Activated T-cell treated with anti-CD3 and anti-CD28 coated beads, Interleukin-2, amount 50 U/mL, for 4 hours (primary cell): ENCODE measurements at regions not wholly inside any gene's neighbourhood (a gene's known extent, or its start where the extent isn't known, plus 50 kb on each side); places are given as distances from the start of the nearest gene placed in this dataset.
"Not testable (repeated sequence)": the region's sequence is repeated elsewhere in the genome, so short reads cannot be mapped to it uniquely, and the experiment has no call there.

Source experiments
- ATAC-seq, 2 donors: fragments of 200-7000 bp; cut with Tn5 transposase; one replicate each; pipeline ENCODE4 v1.10.0; 2021
- DNase-seq: peaks from one replicate; pipeline ENCODE4 v3.0.0-alpha.2; 2020
- H3K27me3 Mint-ChIP-seq: one replicate; pipeline ENCODE4 v1.8.0; 2021; ENCODE audit warnings: low read depth, mixed read lengths
- H3K36me3 Mint-ChIP-seq: one replicate; pipeline ENCODE4 v1.8.0; 2022; ENCODE audit warnings: mixed read lengths; ENCODE audit not compliant: insufficient read depth
- H3K4me1 Mint-ChIP-seq: one replicate; pipeline ENCODE4 v1.8.0; 2021; ENCODE audit warnings: low read depth, mixed read lengths
- H3K4me3 Mint-ChIP-seq: one replicate; pipeline ENCODE4 v1.8.0; 2021; ENCODE audit warnings: mild to moderate bottlenecking, moderate library complexity, mixed read lengths
- H3K9me3 Mint-ChIP-seq: one replicate; pipeline ENCODE4 v1.8.0; 2021; ENCODE audit warnings: mixed read lengths

DNA sequence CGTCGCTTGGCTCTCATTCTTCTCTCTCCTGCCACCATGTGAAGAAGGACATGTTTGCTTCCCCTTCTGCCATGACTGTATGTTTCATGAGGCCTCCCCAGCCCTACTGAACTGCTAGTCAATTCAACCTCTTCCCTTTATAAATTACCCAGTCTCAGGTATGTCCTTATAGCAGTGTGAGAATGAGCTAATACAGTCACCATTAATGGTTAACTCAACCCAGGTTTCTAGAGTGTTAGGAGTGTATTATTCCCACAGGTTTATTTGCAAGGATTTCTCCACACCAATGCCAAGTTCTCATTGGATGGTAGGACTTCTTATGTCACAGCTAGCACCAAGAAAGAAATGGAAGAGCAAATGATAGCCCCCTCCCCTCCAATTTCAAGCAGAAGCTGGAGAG, 71.9 kb downstream of the DYNAP start:
- no peaks in the 10 kb centered on the region for H3K9me3 Mint-ChIP-seq
- H3K36me3 Mint-ChIP-seq = no peaks in the 10 kb centered on the region
- no peak for ATAC-seq
- H3K4me3 Mint-ChIP-seq = no peak overlapping the region
- no peak for DNase-seq
- H3K4me1 Mint-ChIP-seq = no peaks in the 10 kb centered on the region
- H3K27me3 Mint-ChIP-seq = peaks cover 2% of the 10 kb centered on the region

DNA sequence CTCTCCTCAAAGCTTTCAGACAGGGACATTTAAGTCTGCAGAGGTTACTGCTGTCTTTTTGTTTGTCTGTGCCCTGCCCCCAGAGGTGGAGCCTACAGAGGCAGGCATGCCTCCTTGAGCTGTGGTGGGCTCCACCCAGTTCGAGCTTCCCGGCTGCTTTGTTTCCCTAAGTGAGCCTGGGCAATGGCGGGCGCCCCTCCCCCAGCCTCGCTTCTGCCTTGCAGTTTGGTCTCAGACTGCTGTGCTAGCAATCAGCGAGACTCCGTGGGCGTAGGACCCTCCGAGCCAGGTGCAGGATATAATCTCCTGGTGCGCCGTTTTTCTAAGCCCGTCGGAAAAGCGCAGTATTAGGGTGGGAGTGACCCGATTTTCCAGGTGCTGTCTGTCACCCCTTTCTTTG, 78.7 kb downstream of the DYNAP start:
- not testable (repeated sequence) for H3K9me3 Mint-ChIP-seq, H3K4me1 Mint-ChIP-seq, DNase-seq, H3K36me3 Mint-ChIP-seq, ATAC-seq, H3K27me3 Mint-ChIP-seq, H3K4me3 Mint-ChIP-seq

DNA sequence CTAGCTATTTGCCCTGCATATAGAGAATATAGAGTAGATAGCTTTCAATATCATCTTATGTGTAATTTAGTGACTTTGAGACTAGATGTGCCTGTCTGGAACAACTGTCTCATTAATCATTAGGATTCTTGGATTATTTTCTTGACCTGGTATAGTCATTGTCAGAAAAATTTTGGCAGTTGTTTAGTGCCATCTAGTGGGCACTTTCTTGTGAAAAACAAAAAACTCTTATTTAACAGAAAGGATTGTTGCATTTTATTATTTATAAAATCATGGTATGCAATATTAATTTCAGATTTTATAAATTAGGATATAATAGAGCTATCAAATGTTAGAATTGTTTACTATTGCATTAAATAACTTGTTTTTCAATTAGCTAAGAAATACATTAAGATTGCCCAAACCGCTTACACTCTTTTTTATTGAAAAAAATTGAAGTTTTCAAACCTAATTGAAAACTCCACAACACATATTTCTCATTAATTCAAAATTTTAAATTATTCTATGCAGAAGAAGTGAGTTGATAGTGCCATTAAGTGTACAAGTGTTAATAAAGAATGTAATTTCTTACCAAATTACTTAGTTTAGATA, 80.3 kb downstream of the DYNAP start:
- no peak for ATAC-seq
- Mint-ChIP-seq H3K36me3 (no peaks in the 10 kb centered on the region), H3K4me3 (no peak overlapping the region), H3K27me3 (peaks cover 6% of the 10 kb centered on the region), H3K9me3 (no peaks in the 10 kb centered on the region), H3K4me1 (no peaks in the 10 kb centered on the region)
- no peak for DNase-seq

DNA sequence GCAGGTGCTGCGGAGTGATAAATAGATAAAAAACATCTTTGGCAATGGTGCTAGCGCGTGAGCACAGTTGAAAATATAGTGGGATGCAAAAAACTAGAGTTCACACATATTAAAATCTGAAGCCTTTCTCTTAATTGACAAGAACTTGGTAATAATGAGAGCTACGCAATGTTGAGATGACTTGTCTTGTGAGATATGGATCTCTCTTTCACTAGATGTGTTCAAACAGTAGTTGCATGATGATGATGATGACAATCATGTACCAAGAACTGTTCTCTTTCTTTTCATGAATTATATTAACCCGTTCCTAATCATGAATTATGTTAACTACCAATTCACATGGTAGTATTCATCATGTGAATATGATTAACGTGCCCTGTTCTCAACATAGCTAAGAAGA, 81.1 kb downstream of the DYNAP start:
- no peak for DNase-seq
- no peak overlapping the region for H3K4me3 Mint-ChIP-seq
- no peak for ATAC-seq
- H3K4me1 Mint-ChIP-seq = no peaks in the 10 kb centered on the region
- no peaks in the 10 kb centered on the region for H3K36me3 Mint-ChIP-seq
- H3K27me3 Mint-ChIP-seq = peaks cover 6% of the 10 kb centered on the region
- H3K9me3 Mint-ChIP-seq = no peaks in the 10 kb centered on the region

DNA sequence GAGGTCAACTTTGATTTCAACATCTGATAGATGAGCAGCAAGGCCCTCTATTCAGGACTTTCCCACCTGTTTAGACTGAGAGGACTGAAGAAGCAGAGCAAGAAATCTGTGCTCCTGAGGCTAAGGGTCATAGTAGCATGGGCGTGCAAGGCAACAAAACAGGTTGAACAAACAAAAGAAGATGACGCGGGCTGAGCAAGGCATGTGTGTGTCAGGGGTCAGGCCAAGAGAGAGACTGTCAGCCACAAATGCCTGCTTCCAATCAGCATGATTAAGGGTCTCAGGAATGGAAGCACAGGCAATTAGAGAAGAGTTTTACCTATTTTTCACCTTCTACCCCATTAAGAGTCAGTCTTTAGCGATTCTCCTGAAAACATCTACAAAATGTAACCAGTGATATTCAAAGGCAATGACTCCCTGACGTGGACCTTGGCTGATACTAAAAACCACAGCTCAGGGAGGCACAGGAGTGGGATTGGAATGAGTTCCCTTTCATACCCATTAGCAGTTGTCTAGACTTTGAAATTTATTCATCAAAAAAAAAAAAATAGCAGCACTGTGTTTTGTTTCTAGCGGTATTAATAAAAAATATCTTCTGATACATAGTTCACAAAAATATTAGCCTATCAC, 81.9 kb downstream of the DYNAP start:
- no peaks in the 10 kb centered on the region for H3K36me3 Mint-ChIP-seq
- H3K27me3 Mint-ChIP-seq = peaks cover 6% of the 10 kb centered on the region
- no peaks in the 10 kb centered on the region for H3K4me1 Mint-ChIP-seq
- H3K4me3 Mint-ChIP-seq = no peak overlapping the region
- ATAC-seq = no peak
- no peak for DNase-seq
- no peaks in the 10 kb centered on the region for H3K9me3 Mint-ChIP-seq

DNA sequence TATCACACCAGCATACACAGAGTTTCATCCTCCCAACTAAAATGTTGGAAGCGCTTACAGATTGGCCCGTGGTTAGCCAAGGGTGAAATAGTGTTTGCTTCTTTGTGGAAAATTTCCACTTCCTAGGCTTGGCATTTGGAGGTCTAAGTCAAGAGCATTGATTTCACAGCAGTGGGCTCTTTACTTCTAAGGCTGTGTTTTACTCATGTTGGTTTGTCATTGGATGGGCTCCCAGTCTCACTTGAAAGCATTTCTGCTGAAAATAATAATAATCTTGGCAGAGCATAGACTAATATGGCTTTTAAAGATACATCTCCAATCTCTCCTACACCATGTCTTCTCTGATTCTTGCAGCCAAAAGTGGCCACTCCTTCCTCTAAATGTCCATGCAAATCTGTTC, 82.9 kb downstream of the DYNAP start:
- Mint-ChIP-seq H3K36me3 (no peaks in the 10 kb centered on the region), H3K9me3 (no peaks in the 10 kb centered on the region), H3K27me3 (peaks cover 6% of the 10 kb centered on the region), H3K4me1 (no peaks in the 10 kb centered on the region), H3K4me3 (no peak overlapping the region)
- no peak for DNase-seq
- ATAC-seq = no peak

DNA sequence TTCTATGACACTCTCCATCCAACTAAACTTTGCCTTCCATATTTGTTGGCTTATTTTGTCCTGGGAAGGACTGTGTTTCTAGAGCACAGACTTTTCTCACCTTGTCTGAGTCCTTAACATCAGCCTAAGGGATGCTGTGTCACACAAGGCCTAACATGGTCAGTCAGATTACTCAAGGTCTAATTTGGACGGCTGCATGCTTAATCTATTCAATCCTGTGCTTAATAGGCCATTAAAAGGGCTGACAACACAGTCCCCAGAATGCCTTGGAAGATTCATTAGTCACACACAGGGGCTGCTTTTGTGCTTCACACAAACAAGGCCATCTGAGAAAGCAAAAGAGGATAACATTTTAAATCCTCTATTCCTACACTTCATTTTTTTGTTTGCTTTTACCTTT, 84.0 kb downstream of the DYNAP start:
- ATAC-seq (no peak), DNase-seq (no peak)
- H3K9me3 Mint-ChIP-seq = no peaks in the 10 kb centered on the region
- H3K27me3 Mint-ChIP-seq = peaks cover 5% of the 10 kb centered on the region
- H3K4me3 Mint-ChIP-seq = no peak overlapping the region
- H3K36me3 Mint-ChIP-seq = no peaks in the 10 kb centered on the region
- peaks cover 1% of the 10 kb centered on the region for H3K4me1 Mint-ChIP-seq

DNA sequence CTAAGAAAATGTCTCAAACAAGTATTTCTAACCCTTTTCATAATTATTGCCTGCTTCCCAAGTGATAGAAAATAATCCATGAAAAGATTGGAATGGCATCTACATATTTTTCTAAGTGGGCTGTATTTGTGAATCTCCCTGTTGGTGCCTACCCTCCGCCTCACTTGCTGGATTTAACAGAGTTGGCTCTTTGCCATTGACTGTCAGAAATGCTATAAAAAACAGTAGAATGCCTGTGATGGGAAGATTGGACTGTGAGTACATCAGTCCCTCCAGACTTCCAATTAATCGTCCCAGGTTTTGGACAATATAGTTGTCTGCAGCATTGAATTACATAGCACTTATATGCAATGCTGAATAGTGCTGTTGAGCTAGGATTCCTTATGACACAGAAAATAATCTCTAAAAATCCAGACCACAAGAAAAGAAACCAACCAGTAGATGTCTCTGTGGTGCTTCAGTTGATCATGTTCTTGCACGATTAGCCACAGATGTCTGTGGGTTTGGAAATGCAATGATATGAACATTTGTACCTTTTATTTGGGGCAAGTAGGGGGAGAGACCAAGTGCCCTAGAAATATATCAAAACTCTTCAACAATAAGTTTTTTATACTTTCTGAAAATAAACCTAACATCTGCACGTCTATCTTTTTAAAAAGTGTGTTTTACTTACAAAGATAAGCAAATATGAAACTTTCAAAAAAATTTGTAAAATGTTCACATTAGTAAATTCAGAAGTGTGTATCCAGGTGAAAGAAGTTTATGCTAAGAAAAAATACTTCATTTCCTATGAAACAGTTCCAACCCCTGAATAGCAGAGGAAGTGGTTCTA, 88.5 kb downstream of the DYNAP start:
- peaks cover 3% of the 10 kb centered on the region for H3K27me3 Mint-ChIP-seq
- ATAC-seq = peak in 1 of 2 donors; percentile 43
- DNase-seq = no peak
- H3K36me3 Mint-ChIP-seq = no peaks in the 10 kb centered on the region
- H3K4me3 Mint-ChIP-seq = no peak overlapping the region
- H3K4me1 Mint-ChIP-seq = peaks cover 1% of the 10 kb centered on the region
- H3K9me3 Mint-ChIP-seq = no peaks in the 10 kb centered on the region

DNA sequence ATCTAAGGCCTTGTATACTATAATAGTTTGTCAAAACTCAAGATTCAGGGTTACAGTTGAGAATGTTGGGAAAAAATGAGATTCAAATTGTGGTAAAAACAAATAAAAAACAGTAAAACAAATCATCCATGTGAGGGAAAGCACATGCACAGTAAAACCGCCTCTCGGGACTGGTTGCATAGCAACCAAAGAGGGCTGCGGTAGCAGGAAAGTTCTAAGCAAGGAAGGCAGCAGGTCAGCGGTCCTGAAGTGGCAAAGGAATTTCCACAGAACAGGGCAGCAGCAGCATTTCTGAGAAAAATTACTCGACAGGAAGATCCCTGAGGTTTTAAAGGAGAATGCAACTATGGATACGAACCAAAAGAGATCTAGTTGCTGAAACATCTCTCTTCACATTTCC, 93.7 kb downstream of the DYNAP start:
- ATAC-seq = no peak
- Mint-ChIP-seq H3K4me3 (no peak overlapping the region), H3K36me3 (no peaks in the 10 kb centered on the region), H3K9me3 (no peaks in the 10 kb centered on the region), H3K27me3 (peaks cover 5% of the 10 kb centered on the region), H3K4me1 (no peaks in the 10 kb centered on the region)
- no peak for DNase-seq

DNA sequence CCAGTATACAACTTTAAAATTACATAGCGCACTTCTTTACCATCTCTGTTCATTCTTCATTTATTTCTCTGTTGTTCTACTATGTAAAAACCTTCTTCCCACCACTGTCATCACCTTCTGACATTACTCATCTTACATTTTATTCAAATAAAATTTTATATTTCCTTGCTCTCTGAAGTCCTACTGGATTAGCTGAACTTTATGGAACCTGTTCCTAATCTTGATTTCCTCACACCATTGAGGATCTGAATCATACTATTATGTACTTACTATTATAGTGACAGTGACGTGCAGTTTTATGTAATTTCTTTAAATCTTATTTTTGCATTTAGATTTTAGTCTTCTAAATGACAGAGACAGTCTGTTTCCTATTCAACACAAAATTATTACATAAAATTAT, 98.3 kb downstream of the DYNAP start:
- DNase-seq (no peak), ATAC-seq (no peak)
- H3K9me3 Mint-ChIP-seq = no peaks in the 10 kb centered on the region
- no peaks in the 10 kb centered on the region for H3K4me1 Mint-ChIP-seq
- H3K36me3 Mint-ChIP-seq = no peaks in the 10 kb centered on the region
- H3K4me3 Mint-ChIP-seq = no peak overlapping the region
- peaks cover 2% of the 10 kb centered on the region for H3K27me3 Mint-ChIP-seq

DNA sequence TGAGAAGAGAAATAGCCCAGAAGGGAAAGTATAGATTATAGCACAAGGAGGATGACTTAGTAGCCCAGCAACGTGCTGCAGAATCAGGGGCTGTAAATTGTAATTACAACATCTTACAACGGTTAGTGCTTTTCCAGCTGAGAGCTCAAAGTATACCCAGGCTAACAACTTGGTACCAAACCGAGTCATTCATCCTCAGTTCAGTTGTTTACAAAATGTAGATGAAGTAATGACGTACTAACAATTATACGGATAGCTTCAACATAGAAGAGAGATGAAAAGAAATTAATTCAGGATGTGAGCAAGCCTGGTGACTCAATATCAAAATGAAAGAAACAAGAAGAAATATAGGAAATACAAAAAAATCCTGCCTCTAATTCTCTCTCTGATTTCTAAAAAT, 99.2 kb downstream of the DYNAP start:
- Mint-ChIP-seq H3K4me1 (no peaks in the 10 kb centered on the region), H3K36me3 (no peaks in the 10 kb centered on the region), H3K27me3 (peaks cover 2% of the 10 kb centered on the region), H3K9me3 (no peaks in the 10 kb centered on the region), H3K4me3 (no peak overlapping the region)
- DNase-seq (no peak), ATAC-seq (no peak)

DNA sequence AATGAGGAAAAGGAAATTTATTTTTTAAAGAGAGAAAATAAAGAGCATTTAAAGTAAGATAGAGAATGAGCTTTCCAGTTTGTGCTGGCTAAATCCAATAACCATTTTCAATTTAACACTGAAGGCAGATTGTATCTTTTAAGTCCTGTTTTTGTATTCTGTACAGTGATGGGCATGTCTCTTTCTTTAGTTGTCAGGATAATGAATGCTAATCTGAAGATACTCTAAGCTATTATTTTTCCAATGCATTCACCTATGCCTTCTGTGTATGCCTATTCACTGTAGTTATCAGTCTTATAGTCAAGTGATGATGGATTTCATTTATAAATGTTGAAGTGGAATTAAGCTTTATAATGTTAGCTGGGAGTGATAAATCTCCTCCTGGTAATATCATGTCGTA, 101.4 kb downstream of the DYNAP start:
- Mint-ChIP-seq H3K36me3 (no peaks in the 10 kb centered on the region), H3K27me3 (peaks cover under 1% of the 10 kb centered on the region), H3K4me1 (no peaks in the 10 kb centered on the region), H3K4me3 (no peak overlapping the region), H3K9me3 (no peaks in the 10 kb centered on the region)
- no peak for ATAC-seq
- DNase-seq = no peak

DNA sequence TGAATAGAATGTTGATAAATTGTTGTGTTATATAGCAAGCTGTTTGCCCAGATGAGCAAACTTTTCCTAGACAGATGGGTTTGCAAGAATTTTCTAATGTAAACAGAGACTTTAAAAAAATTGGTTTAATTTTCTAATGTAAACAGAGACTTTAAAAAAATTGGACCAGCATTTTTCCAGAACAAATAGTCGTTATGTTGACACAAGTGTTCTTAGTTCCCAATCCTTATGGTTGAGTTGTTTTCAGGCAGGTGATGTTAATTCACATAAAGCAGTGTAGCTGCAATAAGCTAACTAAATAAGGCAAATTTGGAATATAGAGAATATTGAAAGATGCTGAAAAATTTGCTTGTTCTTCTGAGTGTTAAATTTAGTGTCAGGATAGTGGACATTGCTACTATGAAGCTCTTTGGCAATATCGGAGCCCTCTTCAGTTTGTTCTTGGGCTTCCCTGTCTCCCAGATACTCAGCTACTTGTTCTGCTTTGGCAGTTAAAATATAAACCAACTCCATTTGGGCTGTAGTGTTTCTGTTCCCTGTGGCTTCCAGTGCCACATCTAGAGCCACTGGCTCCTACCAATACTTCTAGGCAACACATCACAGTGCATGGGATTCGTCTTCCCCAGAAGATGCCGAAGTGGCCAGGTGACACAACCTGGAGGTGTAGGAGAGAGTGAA, 105.7 kb downstream of the DYNAP start:
- ATAC-seq = no peak
- no peak for DNase-seq
- Mint-ChIP-seq H3K4me1 (no peaks in the 10 kb centered on the region), H3K9me3 (no peaks in the 10 kb centered on the region), H3K4me3 (no peak overlapping the region), H3K36me3 (no peaks in the 10 kb centered on the region), H3K27me3 (peaks cover 6% of the 10 kb centered on the region)

DNA sequence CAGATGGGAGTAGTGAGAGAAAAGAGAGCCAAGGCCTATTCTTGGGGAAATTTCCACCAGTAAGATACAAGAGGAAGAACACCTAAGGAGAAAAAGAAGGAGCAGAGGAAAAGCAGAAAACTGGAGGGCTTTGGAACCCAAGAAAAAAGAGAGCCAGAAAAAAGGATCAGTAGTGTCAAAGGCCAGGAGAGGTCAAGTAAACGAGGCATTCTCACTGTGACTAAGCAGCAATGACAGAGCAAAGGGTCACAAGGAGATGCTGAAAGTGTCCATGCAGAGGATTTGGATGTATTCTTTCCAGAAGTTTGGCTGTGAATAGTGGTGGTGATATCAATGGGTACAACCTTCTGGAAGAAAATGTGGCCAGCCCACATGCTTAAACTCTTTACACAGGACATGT, 109.5 kb downstream of the DYNAP start:
- Mint-ChIP-seq H3K27me3 (peaks cover 6% of the 10 kb centered on the region), H3K4me3 (no peak overlapping the region), H3K9me3 (no peaks in the 10 kb centered on the region), H3K4me1 (no peaks in the 10 kb centered on the region), H3K36me3 (no peaks in the 10 kb centered on the region)
- ATAC-seq (no peak), DNase-seq (no peak)
